ENCODE measurements at regions not wholly inside any gene's neighbourhood (a gene's known extent, or its start where the extent isn't known, plus 50 kb on each side); places are given as distances from the start of the nearest gene placed in this dataset.

GRCh38 chr13:74836628-74837027 lies 645.3 kb downstream of the TBC1D4 start:
- Histone ChIP-seq H3K4me3 (ENCODE audit: low read length) (no peak overlapping the region), H3K27me3 (ENCODE audit: insufficient read depth, low read length) (no peaks in the 10 kb centered on the region), H3K4me1 (ENCODE audit: insufficient read depth, low read length) (no peaks in the 10 kb centered on the region), H3K9me3 (ENCODE audit: low read depth, low read length) (no peaks in the 10 kb centered on the region)

GRCh38 chr13:74835579-74835978 lies 646.4 kb downstream of the TBC1D4 start:
- Histone ChIP-seq H3K27me3 (ENCODE audit: insufficient read depth, low read length) (no peaks in the 10 kb centered on the region), H3K4me3 (ENCODE audit: low read length) (no peak overlapping the region), H3K9me3 (ENCODE audit: low read depth, low read length) (no peaks in the 10 kb centered on the region), H3K4me1 (ENCODE audit: insufficient read depth, low read length) (no peaks in the 10 kb centered on the region)

- H3K4me1 ChIP-seq (ENCODE audit: insufficient read depth, low read length), result no peaks in the 10 kb centered on the region
- H3K27me3 ChIP-seq (ENCODE audit: insufficient read depth, low read length), result no peaks in the 10 kb centered on the region
- no peak overlapping the region for H3K4me3 ChIP-seq (ENCODE audit: low read length)
- H3K9me3 ChIP-seq (ENCODE audit: low read depth, low read length), result no peaks in the 10 kb centered on the region
These were observed 656.1 kb downstream of the TBC1D4 start for GRCh38 chr13:74825938-74826246.

- Histone ChIP-seq H3K4me1 (ENCODE audit: insufficient read depth, low read length) (no peaks in the 10 kb centered on the region), H3K9me3 (ENCODE audit: low read depth, low read length) (no peaks in the 10 kb centered on the region), H3K27me3 (ENCODE audit: insufficient read depth, low read length) (no peaks in the 10 kb centered on the region), H3K4me3 (ENCODE audit: low read length) (no peak overlapping the region)
These were observed 656.6 kb downstream of the TBC1D4 start for GRCh38 chr13:74825152-74825937.

- Histone ChIP-seq H3K9me3 (ENCODE audit: low read depth, low read length) (no peaks in the 10 kb centered on the region), H3K4me1 (ENCODE audit: insufficient read depth, low read length) (no peaks in the 10 kb centered on the region), H3K4me3 (ENCODE audit: low read length) (no peak overlapping the region), H3K27me3 (ENCODE audit: insufficient read depth, low read length) (no peaks in the 10 kb centered on the region)
These were observed 661.2 kb downstream of the TBC1D4 start for GRCh38 chr13:74820809-74821208.

GRCh38 chr13:74819549-74819948 lies 662.4 kb downstream of the TBC1D4 start:
- Histone ChIP-seq H3K27me3 (ENCODE audit: insufficient read depth, low read length) (no peaks in the 10 kb centered on the region), H3K9me3 (ENCODE audit: low read depth, low read length) (no peaks in the 10 kb centered on the region), H3K4me1 (ENCODE audit: insufficient read depth, low read length) (no peaks in the 10 kb centered on the region), H3K4me3 (ENCODE audit: low read length) (no peak overlapping the region)

- Histone ChIP-seq H3K4me3 (ENCODE audit: low read length) (no peak overlapping the region), H3K27me3 (ENCODE audit: insufficient read depth, low read length) (no peaks in the 10 kb centered on the region), H3K9me3 (ENCODE audit: low read depth, low read length) (peaks cover 1% of the 10 kb centered on the region), H3K4me1 (ENCODE audit: insufficient read depth, low read length) (no peaks in the 10 kb centered on the region)
These were observed 665.2 kb downstream of the TBC1D4 start for GRCh38 chr13:74816737-74817136.

GRCh38 chr13:74796157-74796556 lies 662.0 kb upstream of the KLF12 start:
- H3K27me3 ChIP-seq (ENCODE audit: insufficient read depth, low read length), result no peaks in the 10 kb centered on the region
- H3K9me3 ChIP-seq (ENCODE audit: low read depth, low read length), result no peaks in the 10 kb centered on the region
- no peak overlapping the region for H3K4me3 ChIP-seq (ENCODE audit: low read length)
- no peaks in the 10 kb centered on the region for H3K4me1 ChIP-seq (ENCODE audit: insufficient read depth, low read length)

GRCh38 chr13:74795526-74795925 lies 661.3 kb upstream of the KLF12 start:
- Histone ChIP-seq H3K27me3 (ENCODE audit: insufficient read depth, low read length) (no peaks in the 10 kb centered on the region), H3K9me3 (ENCODE audit: low read depth, low read length) (no peaks in the 10 kb centered on the region), H3K4me3 (ENCODE audit: low read length) (no peak overlapping the region), H3K4me1 (ENCODE audit: insufficient read depth, low read length) (no peaks in the 10 kb centered on the region)

- H3K9me3 ChIP-seq (ENCODE audit: low read depth, low read length), result no peaks in the 10 kb centered on the region
- H3K27me3 ChIP-seq (ENCODE audit: insufficient read depth, low read length), result no peaks in the 10 kb centered on the region
- H3K4me3 ChIP-seq (ENCODE audit: low read length), result no peak overlapping the region
- no peaks in the 10 kb centered on the region for H3K4me1 ChIP-seq (ENCODE audit: insufficient read depth, low read length)
These were observed 660.4 kb upstream of the KLF12 start for GRCh38 chr13:74794582-74794981.

- Histone ChIP-seq H3K4me3 (ENCODE audit: low read length) (no peak overlapping the region), H3K9me3 (ENCODE audit: low read depth, low read length) (no peaks in the 10 kb centered on the region), H3K27me3 (ENCODE audit: insufficient read depth, low read length) (no peaks in the 10 kb centered on the region), H3K4me1 (ENCODE audit: insufficient read depth, low read length) (no peaks in the 10 kb centered on the region)
These were observed 659.9 kb upstream of the KLF12 start for GRCh38 chr13:74794147-74794546.

GRCh38 chr13:74784959-74785358 lies 650.8 kb upstream of the KLF12 start:
- no peaks in the 10 kb centered on the region for H3K9me3 ChIP-seq (ENCODE audit: low read depth, low read length)
- no peak overlapping the region for H3K4me3 ChIP-seq (ENCODE audit: low read length)
- no peaks in the 10 kb centered on the region for H3K27me3 ChIP-seq (ENCODE audit: insufficient read depth, low read length)
- H3K4me1 ChIP-seq (ENCODE audit: insufficient read depth, low read length), result no peaks in the 10 kb centered on the region

- Histone ChIP-seq H3K4me3 (ENCODE audit: low read length) (no peak overlapping the region), H3K27me3 (ENCODE audit: insufficient read depth, low read length) (no peaks in the 10 kb centered on the region), H3K4me1 (ENCODE audit: insufficient read depth, low read length) (no peaks in the 10 kb centered on the region), H3K9me3 (ENCODE audit: low read depth, low read length) (no peaks in the 10 kb centered on the region)
These were observed 644.7 kb upstream of the KLF12 start for GRCh38 chr13:74778946-74779345.

- no peak overlapping the region for H3K4me3 ChIP-seq (ENCODE audit: low read length)
- no peaks in the 10 kb centered on the region for H3K4me1 ChIP-seq (ENCODE audit: insufficient read depth, low read length)
- H3K9me3 ChIP-seq (ENCODE audit: low read depth, low read length), result no peaks in the 10 kb centered on the region
- H3K27me3 ChIP-seq (ENCODE audit: insufficient read depth, low read length), result no peaks in the 10 kb centered on the region
These were observed 643.9 kb upstream of the KLF12 start for GRCh38 chr13:74778087-74778486.

- no peaks in the 10 kb centered on the region for H3K27me3 ChIP-seq (ENCODE audit: insufficient read depth, low read length)
- no peaks in the 10 kb centered on the region for H3K4me1 ChIP-seq (ENCODE audit: insufficient read depth, low read length)
- no peak overlapping the region for H3K4me3 ChIP-seq (ENCODE audit: low read length)
- H3K9me3 ChIP-seq (ENCODE audit: low read depth, low read length), result no peaks in the 10 kb centered on the region
These were observed 640.1 kb upstream of the KLF12 start for GRCh38 chr13:74774264-74774663.

- Histone ChIP-seq H3K4me1 (ENCODE audit: insufficient read depth, low read length) (no peaks in the 10 kb centered on the region), H3K4me3 (ENCODE audit: low read length) (no peak overlapping the region), H3K27me3 (ENCODE audit: insufficient read depth, low read length) (no peaks in the 10 kb centered on the region), H3K9me3 (ENCODE audit: low read depth, low read length) (no peaks in the 10 kb centered on the region)
These were observed 639.0 kb upstream of the KLF12 start for GRCh38 chr13:74773248-74773647.
